AG04449 (cell line): ENCODE measurements at regions not wholly inside any gene's neighbourhood (a gene's known extent, or its start where the extent isn't known, plus 50 kb on each side); places are given as distances from the start of the nearest gene placed in this dataset.

Source experiments
- CTCF ChIA-PET: fragments of 350-600 bp; formaldehyde crosslinking; extraction: SDS; loops from one replicate; lab custom pipeline; 2021; ENCODE audit warnings: antibody characterized with exemption; lab: Yijun Ruan, JAX
- POLR2A ChIA-PET: fragments of 400-600, 350-600 bp; formaldehyde crosslinking; extraction: SDS; loops from one replicate; lab custom pipeline; 2020; ENCODE audit warnings: antibody characterized with exemption, inconsistent platforms; lab: Yijun Ruan, JAX
- DNase-seq: peaks from one replicate; pipeline ENCODE4 v3.0.0-alpha.2; 2010; ENCODE audit warnings: low read depth, low spot score
- H3K4me3 ChIP-seq: 2 replicates; pipeline ENCODE4 v1.5.1; 2011; ENCODE audit warnings: low read depth, mild to moderate bottlenecking, control low read depth, low read length
- TF ChIP-seq, protein P1 (sequence below): IDR thresholded peaks from one replicate; pipeline ENCODE4 v1.5.1; 2011; ENCODE audit warnings: mild to moderate bottlenecking, moderate library complexity, low read length, control low read depth, inconsistent platforms; ENCODE audit not compliant: insufficient read depth; ENCODE audit errors: missing control alignments

DNA sequence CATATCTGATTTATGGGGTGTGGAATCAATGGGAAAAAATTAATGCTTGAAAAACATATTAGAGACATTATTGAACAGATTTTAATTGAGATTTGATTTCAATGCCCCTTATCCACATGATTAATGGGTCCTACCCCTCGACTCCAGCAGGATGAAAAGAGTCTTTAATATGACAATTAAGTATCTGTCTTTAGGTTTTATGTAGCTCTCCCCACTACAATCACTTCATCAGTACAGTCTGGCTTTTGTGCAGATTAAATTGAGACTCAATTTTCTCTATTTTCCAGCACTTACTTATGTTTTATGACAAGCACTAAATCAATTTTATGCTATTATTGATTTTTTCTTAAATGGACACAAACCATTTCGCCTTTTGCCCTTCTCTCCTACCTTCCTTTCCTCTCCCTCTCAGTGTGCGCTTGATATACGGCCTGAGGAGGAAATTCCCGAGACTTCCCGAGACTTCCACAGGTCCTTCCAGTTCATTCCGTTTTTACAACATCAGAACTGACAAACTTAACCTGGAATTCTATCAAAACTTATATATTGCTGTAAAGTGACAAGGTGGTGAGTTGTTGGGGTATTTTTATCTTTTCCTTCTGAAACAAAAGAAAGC, 555.1 kb upstream of the SALL3 start:
- DNase-seq: no peak
- TF ChIP-seq, protein P1, sequence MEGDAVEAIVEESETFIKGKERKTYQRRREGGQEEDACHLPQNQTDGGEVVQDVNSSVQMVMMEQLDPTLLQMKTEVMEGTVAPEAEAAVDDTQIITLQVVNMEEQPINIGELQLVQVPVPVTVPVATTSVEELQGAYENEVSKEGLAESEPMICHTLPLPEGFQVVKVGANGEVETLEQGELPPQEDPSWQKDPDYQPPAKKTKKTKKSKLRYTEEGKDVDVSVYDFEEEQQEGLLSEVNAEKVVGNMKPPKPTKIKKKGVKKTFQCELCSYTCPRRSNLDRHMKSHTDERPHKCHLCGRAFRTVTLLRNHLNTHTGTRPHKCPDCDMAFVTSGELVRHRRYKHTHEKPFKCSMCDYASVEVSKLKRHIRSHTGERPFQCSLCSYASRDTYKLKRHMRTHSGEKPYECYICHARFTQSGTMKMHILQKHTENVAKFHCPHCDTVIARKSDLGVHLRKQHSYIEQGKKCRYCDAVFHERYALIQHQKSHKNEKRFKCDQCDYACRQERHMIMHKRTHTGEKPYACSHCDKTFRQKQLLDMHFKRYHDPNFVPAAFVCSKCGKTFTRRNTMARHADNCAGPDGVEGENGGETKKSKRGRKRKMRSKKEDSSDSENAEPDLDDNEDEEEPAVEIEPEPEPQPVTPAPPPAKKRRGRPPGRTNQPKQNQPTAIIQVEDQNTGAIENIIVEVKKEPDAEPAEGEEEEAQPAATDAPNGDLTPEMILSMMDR: no peak
- CTCF ChIA-PET: no interaction called here
- POLR2A ChIA-PET: no interaction called here
- H3K4me3 ChIP-seq: no peak overlapping the region

DNA sequence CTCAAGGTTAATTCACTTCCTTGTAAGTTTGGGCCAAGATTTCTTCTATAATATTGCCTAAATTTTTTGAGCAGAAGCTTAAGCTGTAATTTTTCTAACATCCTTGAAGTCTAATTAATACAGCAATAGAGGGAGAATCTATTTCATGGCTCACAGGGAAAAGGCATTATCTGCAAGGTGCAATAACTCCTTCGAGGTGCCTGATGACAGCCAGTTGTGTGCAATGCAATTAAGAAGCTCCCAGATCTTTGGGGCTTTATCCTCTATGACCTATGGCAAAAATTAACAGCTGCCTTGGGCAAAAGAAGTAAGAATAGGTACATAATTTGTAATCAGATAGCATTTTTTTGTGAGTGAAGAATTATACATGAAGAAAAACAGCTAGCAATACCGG, 554.6 kb upstream of the SALL3 start:
- H3K4me3 ChIP-seq: no peak overlapping the region
- DNase-seq: no peak
- ChIA-PET POLR2A (no interaction called here), CTCF (no interaction called here)
- TF ChIP-seq, protein P1: no peak

DNA sequence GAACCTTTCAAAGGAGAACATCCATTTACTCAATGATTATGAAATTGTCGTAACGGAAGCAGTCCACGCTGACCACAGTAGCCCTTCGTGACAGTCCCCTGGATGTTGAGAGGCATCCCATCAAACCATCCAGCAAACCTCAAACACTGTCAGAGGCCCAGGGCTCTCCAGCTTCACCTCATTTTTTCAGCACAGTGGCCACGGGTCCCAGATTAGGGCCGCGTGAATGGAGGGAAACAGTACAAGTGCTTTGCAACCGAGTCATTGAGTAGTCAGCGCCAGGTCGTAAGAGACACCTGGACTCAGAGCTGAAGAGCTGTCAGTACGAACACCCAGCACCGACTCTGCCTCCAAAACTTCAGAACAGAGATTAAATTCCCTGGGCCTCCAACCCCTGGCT, 552.5 kb upstream of the SALL3 start:
- ChIA-PET CTCF (no interaction called here), POLR2A (no interaction called here)
- TF ChIP-seq, protein P1: no peak
- no peak overlapping the region for H3K4me3 ChIP-seq
- no peak for DNase-seq

DNA sequence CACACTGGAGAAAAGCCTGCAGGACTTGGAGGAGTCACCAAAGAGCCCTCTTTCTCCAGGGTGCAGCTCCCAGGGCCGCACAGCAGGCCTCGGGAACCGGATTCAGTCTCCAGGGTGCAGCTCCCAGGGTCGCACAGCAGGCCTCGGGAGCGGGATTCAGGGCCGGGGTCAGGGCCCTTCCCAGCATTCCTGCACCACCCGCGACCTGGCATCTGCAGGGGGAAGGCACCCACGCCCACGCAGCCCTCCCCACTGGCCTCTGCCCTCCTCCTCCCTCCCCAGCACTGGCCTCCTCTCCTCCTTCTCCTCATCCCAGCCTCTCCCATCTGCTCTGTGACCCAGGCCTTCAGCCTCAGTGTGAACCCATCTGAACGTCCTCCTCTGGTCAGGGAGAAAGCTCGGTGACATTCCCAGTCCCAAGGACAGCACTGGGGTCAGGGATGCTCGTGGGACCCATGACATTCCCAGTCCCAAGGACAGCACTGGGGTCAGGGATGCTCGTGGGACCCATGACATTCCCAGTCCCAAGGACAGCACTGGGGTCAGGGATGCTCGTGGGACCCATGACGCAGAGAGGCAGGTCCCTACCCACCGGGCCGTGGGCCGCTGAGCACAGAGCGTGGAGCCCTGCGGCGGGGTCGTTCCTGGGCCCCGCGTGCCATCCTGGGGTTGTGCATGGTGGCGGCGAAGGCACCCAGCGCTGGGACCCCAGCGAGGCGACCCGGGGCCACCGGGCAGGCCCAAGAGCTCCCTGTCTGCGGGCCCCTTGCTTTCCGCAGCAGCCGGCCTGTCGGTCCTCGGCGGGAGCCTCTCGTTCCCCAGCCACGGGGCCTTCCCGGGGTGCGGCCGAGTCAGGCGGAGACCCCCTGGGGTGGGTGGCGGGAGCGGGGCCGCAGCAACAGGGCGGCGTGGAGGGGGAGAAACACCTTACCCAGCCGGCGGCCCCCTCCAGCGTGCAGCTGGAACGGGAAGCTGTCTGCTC, 550.2 kb upstream of the SALL3 start:
- POLR2A ChIA-PET: no interaction called here
- TF ChIP-seq, protein P1: no peak
- H3K4me3 ChIP-seq: no peak overlapping the region
- DNase-seq: no peak
- CTCF ChIA-PET: no interaction called here

DNA sequence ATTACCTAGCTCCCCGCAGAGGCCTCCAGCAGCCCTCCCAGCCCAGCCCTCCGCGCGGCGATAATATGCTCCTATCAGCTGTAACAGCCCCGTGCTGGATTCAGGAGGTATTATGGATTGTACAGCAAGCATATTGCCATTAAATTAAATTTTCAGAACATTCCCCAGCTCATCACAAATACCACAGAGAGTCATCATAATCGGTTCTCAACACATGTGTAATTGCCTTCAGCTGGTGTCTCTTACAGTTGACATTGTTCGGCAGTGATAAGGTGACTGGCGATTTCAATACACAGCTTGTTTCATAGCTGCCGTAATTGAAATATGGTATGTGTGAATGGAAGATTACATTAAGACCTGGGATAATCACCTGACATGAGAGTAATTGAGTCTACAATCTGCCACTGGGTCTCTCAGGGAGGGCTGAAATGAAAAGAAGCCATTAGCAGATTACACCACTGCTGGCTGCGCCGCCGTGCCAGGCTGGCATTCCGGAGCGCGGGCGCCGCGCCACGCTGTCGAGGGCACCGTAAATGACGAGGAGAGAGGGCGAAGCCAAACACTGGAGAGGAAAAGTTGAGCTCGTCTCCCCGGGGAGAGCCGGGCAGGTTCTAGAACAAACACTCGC, 549.4 kb upstream of the SALL3 start:
- no peak overlapping the region for H3K4me3 ChIP-seq
- TF ChIP-seq, protein P1: no peak
- DNase-seq: no peak
- CTCF ChIA-PET: no interaction called here
- POLR2A ChIA-PET: no interaction called here

DNA sequence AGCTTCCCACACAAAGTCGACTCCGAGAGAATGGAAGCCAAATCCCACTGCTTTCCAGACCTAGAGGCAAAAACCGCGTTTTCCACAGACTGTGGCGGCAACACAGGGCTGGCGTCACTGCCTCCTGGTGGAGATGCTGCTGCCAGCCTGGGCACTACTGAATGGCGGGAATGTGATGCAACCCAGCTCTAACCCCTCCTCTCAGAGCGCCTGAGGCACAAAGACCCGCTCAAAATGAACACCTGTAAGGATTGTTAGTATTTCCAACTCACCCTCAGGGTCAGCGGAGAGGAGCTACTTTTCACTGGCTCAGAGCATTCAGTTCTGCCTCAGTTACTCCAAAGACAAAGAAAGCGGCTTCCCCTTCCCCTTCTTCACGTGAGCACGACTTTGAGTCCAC, 548.0 kb upstream of the SALL3 start:
- TF ChIP-seq, protein P1: no peak
- CTCF ChIA-PET: no interaction called here
- no peak for DNase-seq
- POLR2A ChIA-PET: no interaction called here
- no peak overlapping the region for H3K4me3 ChIP-seq
